HCT116 (cell line): ENCODE measurements at regions not wholly inside any gene's neighbourhood (a gene's known extent, or its start where the extent isn't known, plus 50 kb on each side); places are given as distances from the start of the nearest gene placed in this dataset.

ENCODE experiments used
- ATAC-seq: fragments of 200-7000 bp; cut with Tn5 transposase; 2 replicates; pipeline ENCODE4 v1.9.1; 2020; ENCODE audit warnings: mild to moderate bottlenecking, moderate library complexity
- BruUV-seq: library from RNA; stranded (reverse); fragments of 400-500 nt; replicated peaks from 2 replicates; lab custom pipeline; 2021; lab: Mats Ljungman, UMichigan
- CTCF ChIA-PET: fragments of 300-600 bp; sonication (Branson Sonifier 250); formaldehyde crosslinking; loops from one replicate; lab custom pipeline; 2021; ENCODE audit warnings: antibody characterized with exemption; lab: Charles Lee
- POLR2A ChIA-PET: fragments of 300-600, 350-600 bp; sonication (Branson Sonifier 250); formaldehyde crosslinking; loops from one replicate; lab custom pipeline; 2021; ENCODE audit warnings: antibody characterized with exemption; lab: Charles Lee
- RAD21 ChIA-PET, 2 experiments: fragments of 300-600 bp; sonication (Branson Sonifier 250); formaldehyde crosslinking; loops; one replicate each; lab custom pipeline; 2023; ENCODE audit warnings: low total read pairs in 2 of 2; ENCODE audit not compliant: uncharacterized antibody in 2 of 2, unreplicated experiment in 2 of 2, low non-redundant PET in 1 of 2; lab: Charles Lee
- DNase-seq: peaks from one replicate; pipeline ENCODE4 v3.0.0-alpha.2; 2010; ENCODE audit warnings: low read depth, low spot score
- H2AFZ ChIP-seq: fragments of 200-600 bp; shearing (Covaris generic), sonication (generic); 2 replicates; pipeline ENCODE4 v1.6.1; 2017; ENCODE audit warnings: low read depth, mixed run types, mixed read lengths, antibody characterized with exemption, low read length; ENCODE audit not compliant: poor library complexity, severe bottlenecking
- H3K27ac ChIP-seq: 2 replicates; pipeline ENCODE4 v1.5.1; 2012; ENCODE audit warnings: low read depth, low read length
- H3K27me3 ChIP-seq: fragments of 200-600 bp; sonication (generic); 2 replicates; pipeline ENCODE4 v1.6.1; 2016; ENCODE audit warnings: mixed run types, low read length, mixed read lengths; ENCODE audit not compliant: insufficient read depth
- H3K36me3 ChIP-seq, 2 experiments: fragments of 200-500 bp in 1 of 2; fragments of 200-600 bp in 1 of 2; sonication (Bioruptor generic) in 1 of 2; sonication (generic) in 1 of 2; 2 replicates each; pipeline versions ENCODE4 v1.5.1 to v1.6.1; 2014 to 2016; ENCODE audit warnings: low read length in 2 of 2, inconsistent platforms in 1 of 2, mixed read lengths in 1 of 2, mixed run types in 1 of 2; ENCODE audit not compliant: insufficient read depth in 2 of 2, control insufficient read depth in 1 of 2
- H3K4me1 ChIP-seq, 2 experiments: fragments of 200-600 bp in 1 of 2; sonication (generic) in 1 of 2; 2 replicates each; pipeline versions ENCODE4 v1.5.1 to v1.6.1; 2012 to 2017; ENCODE audit warnings: low read length in 2 of 2, inconsistent platforms in 1 of 2, mild to moderate bottlenecking in 1 of 2, mixed read lengths in 1 of 2, mixed run types in 1 of 2, moderate library complexity in 1 of 2; ENCODE audit not compliant: insufficient read depth in 2 of 2, control insufficient read depth in 1 of 2
- H3K4me2 ChIP-seq: fragments of 200-600 bp; sonication (generic); 2 replicates; pipeline ENCODE4 v1.6.1; 2017; ENCODE audit warnings: mixed run types, low read length, mixed read lengths
- H3K4me3 ChIP-seq, 2 experiments: fragments of 200-600 bp in 1 of 2; sonication (generic) in 1 of 2; replicated peaks in 1 of 2; 2 replicates each; pipeline ENCODE4 v1.5.1; 2011 to 2016; ENCODE audit warnings: low read length in 2 of 2, control low read depth in 1 of 2, low read depth in 1 of 2, mild to moderate bottlenecking in 1 of 2, mixed read lengths in 1 of 2, mixed run types in 1 of 2
- H3K79me2 ChIP-seq: fragments of 200-600 bp; sonication (generic); 2 replicates; pipeline ENCODE4 v1.6.1; 2017; ENCODE audit warnings: mild to moderate bottlenecking, mixed run types, low read length, moderate library complexity, mixed read lengths; ENCODE audit not compliant: insufficient read depth
- H3K9ac ChIP-seq: fragments of 200-600 bp; sonication (generic); 2 replicates; pipeline ENCODE4 v1.6.1; 2016; ENCODE audit warnings: low read length, mixed read lengths
- H3K9me2 ChIP-seq: fragments of 200-600 bp; sonication (generic), shearing (Covaris generic); 2 replicates; pipeline ENCODE4 v1.6.1; 2017; ENCODE audit warnings: mixed run types, mild to moderate bottlenecking, moderate library complexity; ENCODE audit not compliant: insufficient read depth
- H3K9me3 ChIP-seq, 2 experiments: fragments of 200-500 bp in 1 of 2; fragments of 200-600 bp in 1 of 2; sonication (Bioruptor generic) in 1 of 2; sonication (generic) in 1 of 2; 2 replicates each; pipeline ENCODE4 v1.6.1; 2014 to 2017; ENCODE audit warnings: low read length in 2 of 2, mixed read lengths in 2 of 2, inconsistent platforms in 1 of 2, low read depth in 1 of 2, mild to moderate bottlenecking in 1 of 2, mixed run types in 1 of 2, moderate library complexity in 1 of 2; ENCODE audit not compliant: control insufficient read depth in 1 of 2, insufficient read depth in 1 of 2
- H4K20me1 ChIP-seq: fragments of 200-600 bp; sonication (generic), shearing (Covaris generic); 2 replicates; pipeline ENCODE4 v1.6.1; 2017; ENCODE audit warnings: mixed run types, mild to moderate bottlenecking, moderate library complexity; ENCODE audit not compliant: insufficient read depth
- CBX3 ChIP-seq: IDR thresholded peaks from 2 replicates; pipeline ENCODE4 v1.6.1; 2012; ENCODE audit warnings: low read depth
- CEBPB ChIP-seq: IDR thresholded peaks from 2 replicates; pipeline ENCODE4 v1.6.1; 2012; ENCODE audit warnings: low read depth
- EGR1 ChIP-seq: IDR thresholded peaks from 2 replicates; pipeline ENCODE4 v1.6.1; 2012; ENCODE audit warnings: low read depth
- ELF1 ChIP-seq: IDR thresholded peaks from 2 replicates; pipeline ENCODE4 v1.6.1; 2012; ENCODE audit warnings: low read depth, borderline replicate concordance
- EZH2 ChIP-seq: fragments of 200-600 bp; sonication (generic); IDR thresholded peaks from 2 replicates; pipeline ENCODE4 v1.6.1; 2017; ENCODE audit warnings: antibody characterized with exemption, mixed run types
- EZH2phosphoT487 ChIP-seq: fragments of 200-600 bp; IDR thresholded peaks from 2 replicates; pipeline ENCODE4 v1.6.1; 2018; ENCODE audit warnings: antibody characterized with exemption, borderline replicate concordance
- FOSL1 ChIP-seq: IDR thresholded peaks from 2 replicates; pipeline ENCODE4 v1.6.1; 2012; ENCODE audit warnings: low read depth
- POLR2AphosphoS5 ChIP-seq: IDR thresholded peaks from 2 replicates; pipeline ENCODE4 v1.6.1; 2011; ENCODE audit warnings: mild to moderate bottlenecking, low read depth, low read length, moderate library complexity
- SIN3A ChIP-seq: IDR thresholded peaks from 2 replicates; pipeline ENCODE4 v1.6.1; 2012; ENCODE audit warnings: low read depth
- SP1 ChIP-seq: IDR thresholded peaks from 2 replicates; pipeline ENCODE4 v1.6.1; 2012; ENCODE audit warnings: low read depth
- TCF7L2 ChIP-seq: IDR thresholded peaks from 2 replicates; pipeline ENCODE4 v1.7.0; 2011; ENCODE audit warnings: borderline replicate concordance, inconsistent platforms; ENCODE audit not compliant: insufficient read depth, insufficient read length; ENCODE audit errors: extremely low read depth
- YY1 ChIP-seq: IDR thresholded peaks from 2 replicates; pipeline ENCODE4 v1.6.1; 2011; ENCODE audit warnings: low read length, low read depth, moderate library complexity, mild to moderate bottlenecking; ENCODE audit not compliant: insufficient replicate concordance; ENCODE audit errors: extremely low read depth
- ZNF274 ChIP-seq: fragments of 200-500 bp; sonication (Bioruptor generic); IDR thresholded peaks from 2 replicates; pipeline ENCODE4 v1.6.1; 2014; ENCODE audit warnings: mild to moderate bottlenecking, low read depth, low read length, inconsistent platforms
- intact Hi-C: fragments of 100-400 bp; cut with micrococcal nuclease; formaldehyde crosslinking; loops from 2 replicates; pipeline ENCODE4 v1.10.0; 2022
- TF ChIP-seq, protein P1 (sequence below): IDR thresholded peaks from 2 replicates; pipeline ENCODE4 v1.6.1; 2012
- TF ChIP-seq, protein P2 (sequence below), 3 experiments: fragments of 200-600 bp in 1 of 3; sonication (generic) in 1 of 3; IDR thresholded peaks in 2 of 3; conservative IDR thresholded peaks in 1 of 3; 2 replicates each; pipeline ENCODE4 v1.5.1; 2012 to 2017; ENCODE audit warnings: low read depth in 2 of 3, low read length in 2 of 3, antibody characterized with exemption in 1 of 3, borderline replicate concordance in 1 of 3, control low read depth in 1 of 3, mild to moderate bottlenecking in 1 of 3, mixed read lengths in 1 of 3, mixed run types in 1 of 3, moderate library complexity in 1 of 3; ENCODE audit not compliant: insufficient read depth in 1 of 3

DNA sequence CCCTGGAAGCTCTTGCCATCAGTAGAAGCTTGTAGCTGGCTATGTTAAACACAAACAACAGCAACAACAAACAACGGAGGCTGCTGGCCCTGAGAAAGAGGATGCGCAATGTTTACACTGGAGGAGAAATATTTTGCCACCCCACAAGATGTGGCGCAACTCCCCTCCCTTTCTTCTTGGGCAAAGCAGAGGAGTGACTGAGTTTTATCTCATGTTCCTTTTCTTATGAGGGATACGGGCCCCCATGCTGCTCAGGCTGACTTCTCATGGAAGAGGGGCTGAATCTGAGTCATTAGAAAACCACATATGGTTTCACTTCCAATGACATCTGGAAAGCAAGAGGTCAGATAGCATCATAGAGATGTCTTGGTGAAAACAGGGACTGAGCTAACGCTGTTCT, 75.9 kb upstream of the HDDC2 start:
- Histone ChIP-seq H3K9me3 (no peaks in the 10 kb centered on the region), H3K9me2 (no peaks in the 10 kb centered on the region), H3K27ac (no peak overlapping the region), H3K27me3 (peaks cover 89% of the 10 kb centered on the region), H4K20me1 (no peaks in the 10 kb centered on the region), H3K79me2 (no peaks in the 10 kb centered on the region), H3K4me1 (no peaks in the 10 kb centered on the region), H3K36me3 (no peaks in the 10 kb centered on the region), H3K4me3 (no peak overlapping the region), H3K9ac (no peak overlapping the region), H3K4me2 (no peak overlapping the region), H2AFZ (no peak overlapping the region)
- RAD21 ChIA-PET = no interaction called here
- TF ChIP-seq ELF1 = no peak
- TF ChIP-seq, protein P1, sequence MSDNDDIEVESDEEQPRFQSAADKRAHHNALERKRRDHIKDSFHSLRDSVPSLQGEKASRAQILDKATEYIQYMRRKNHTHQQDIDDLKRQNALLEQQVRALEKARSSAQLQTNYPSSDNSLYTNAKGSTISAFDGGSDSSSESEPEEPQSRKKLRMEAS = no peak
- no peak for TF ChIP-seq YY1
- no peak for TF ChIP-seq CBX3
- no peak for TF ChIP-seq TCF7L2
- BruUV-seq = no TSS peak
- DNase-seq (no peak), ATAC-seq (no peak)
- POLR2A ChIA-PET = no interaction called here
- intact Hi-C loops = no loop called here
- CTCF ChIA-PET = no interaction called here

DNA sequence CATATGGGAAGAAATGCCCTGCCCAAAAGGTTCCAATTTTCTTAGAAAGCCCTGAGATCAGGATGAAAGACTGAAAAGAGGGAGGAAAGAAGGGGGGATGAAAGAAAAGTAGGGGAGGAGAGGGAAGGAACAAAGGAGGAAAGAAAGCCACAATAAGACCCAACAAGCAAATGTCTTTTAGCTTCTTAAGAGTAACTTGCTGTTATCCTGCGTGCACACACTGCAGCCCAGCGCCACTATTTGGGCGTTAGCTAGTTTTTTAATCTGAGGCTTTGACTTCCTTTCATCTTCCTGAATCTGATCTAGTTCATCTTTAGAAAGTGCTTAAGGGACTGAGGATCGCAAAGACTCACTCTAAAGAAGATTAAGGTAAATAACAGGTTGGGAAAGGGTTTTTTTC, 77.4 kb upstream of the HDDC2 start:
- no peak for ATAC-seq
- ChIA-PET RAD21 (no interaction called here), CTCF (no interaction called here), POLR2A (no interaction called here)
- H3K4me1 ChIP-seq = no peaks in the 10 kb centered on the region
- no peaks in the 10 kb centered on the region for H3K9me3 ChIP-seq
- no peaks in the 10 kb centered on the region for H3K9me2 ChIP-seq
- peaks cover 85% of the 10 kb centered on the region for H3K27me3 ChIP-seq
- H3K4me2 ChIP-seq = no peak overlapping the region
- DNase-seq = no peak
- H3K79me2 ChIP-seq = no peaks in the 10 kb centered on the region
- H3K9ac ChIP-seq = no peak overlapping the region
- intact Hi-C loops = no loop called here
- no peaks in the 10 kb centered on the region for H3K36me3 ChIP-seq
- BruUV-seq = no TSS peak
- no peak overlapping the region for H3K4me3 ChIP-seq
- TF ChIP-seq FOSL1 (no peak), EGR1 (no peak), SIN3A (no peak), EZH2 (no peak), SP1 (no peak), ZNF274 (no peak), TCF7L2 (no peak), POLR2AphosphoS5 (no peak), EZH2phosphoT487 (no peak), YY1 (no peak), CEBPB (no peak)
- TF ChIP-seq, protein P2, sequence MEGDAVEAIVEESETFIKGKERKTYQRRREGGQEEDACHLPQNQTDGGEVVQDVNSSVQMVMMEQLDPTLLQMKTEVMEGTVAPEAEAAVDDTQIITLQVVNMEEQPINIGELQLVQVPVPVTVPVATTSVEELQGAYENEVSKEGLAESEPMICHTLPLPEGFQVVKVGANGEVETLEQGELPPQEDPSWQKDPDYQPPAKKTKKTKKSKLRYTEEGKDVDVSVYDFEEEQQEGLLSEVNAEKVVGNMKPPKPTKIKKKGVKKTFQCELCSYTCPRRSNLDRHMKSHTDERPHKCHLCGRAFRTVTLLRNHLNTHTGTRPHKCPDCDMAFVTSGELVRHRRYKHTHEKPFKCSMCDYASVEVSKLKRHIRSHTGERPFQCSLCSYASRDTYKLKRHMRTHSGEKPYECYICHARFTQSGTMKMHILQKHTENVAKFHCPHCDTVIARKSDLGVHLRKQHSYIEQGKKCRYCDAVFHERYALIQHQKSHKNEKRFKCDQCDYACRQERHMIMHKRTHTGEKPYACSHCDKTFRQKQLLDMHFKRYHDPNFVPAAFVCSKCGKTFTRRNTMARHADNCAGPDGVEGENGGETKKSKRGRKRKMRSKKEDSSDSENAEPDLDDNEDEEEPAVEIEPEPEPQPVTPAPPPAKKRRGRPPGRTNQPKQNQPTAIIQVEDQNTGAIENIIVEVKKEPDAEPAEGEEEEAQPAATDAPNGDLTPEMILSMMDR (IDR thresholded peaks at IDR 0.05 in 2 of 3, conservative IDR thresholded peaks at IDR 0.05 in 1 of 3; ENCODE audit: borderline replicate concordance in 1 of 3, insufficient read depth in 1 of 3, low read depth in 2 of 3, low read length in 2 of 3) = no peak
- TF ChIP-seq, all 23 proteins: peak for 0
- H4K20me1 ChIP-seq = no peaks in the 10 kb centered on the region
- H2AFZ ChIP-seq = no peak overlapping the region
- no peak overlapping the region for H3K27ac ChIP-seq
